ENCODE measurements at regions not wholly inside any gene's neighbourhood (a gene's known extent, or its start where the extent isn't known, plus 50 kb on each side); places are given as distances from the start of the nearest gene placed in this dataset.
"Not testable (repeated sequence)": the region's sequence is repeated elsewhere in the genome, so short reads cannot be mapped to it uniquely, and the experiment has no call there.

DNA sequence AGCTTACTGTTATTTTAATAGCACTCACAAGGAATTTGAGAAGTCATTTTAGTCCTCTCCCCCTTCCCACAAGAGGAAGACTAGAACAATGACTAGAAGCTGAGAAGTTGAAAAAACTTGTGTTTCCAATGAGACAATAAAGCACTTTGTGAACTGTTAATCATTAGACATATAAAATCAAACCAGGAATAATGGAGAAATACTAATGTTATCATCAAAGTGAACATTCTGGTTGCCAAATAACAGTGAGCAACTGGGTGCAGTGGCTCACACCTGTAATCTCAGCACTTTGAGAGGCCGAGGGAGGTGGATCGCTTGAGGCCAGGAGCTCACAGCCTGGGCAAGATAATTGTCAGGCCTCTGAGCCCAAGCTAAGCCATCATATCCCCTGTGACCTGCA, 54.0 kb upstream of the RASAL2 start:
- H3K27ac ChIP-seq = no peak overlapping the region

DNA sequence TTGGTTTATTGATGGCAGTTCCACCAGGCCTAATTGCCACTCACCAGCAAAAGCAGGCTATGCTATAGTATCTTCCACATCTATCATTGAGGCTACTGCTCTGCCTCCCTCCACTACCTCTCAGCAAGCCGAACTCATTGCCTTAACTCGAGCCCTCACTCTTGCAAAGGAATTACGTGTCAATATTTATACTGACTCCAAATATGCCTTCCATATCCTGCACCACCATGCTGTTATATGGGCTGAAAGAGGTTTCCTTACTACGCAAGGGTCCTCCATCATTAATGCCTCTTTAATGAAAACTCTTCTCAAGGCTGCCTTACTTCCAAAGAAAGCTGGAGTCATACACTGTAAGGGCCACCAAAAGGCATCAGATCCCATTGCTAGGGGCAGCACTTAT, 50.0 kb upstream of the RASAL2 start:
- not testable (repeated sequence) for H3K27ac ChIP-seq; DNase-seq (ENCODE audit: low spot score); H3K4me3 ChIP-seq

More for the DNA sequence above, 54.0 kb upstream of the RASAL2 start:
- TF ChIP-seq CTCF (IDR thresholded peaks at IDR 0.05) = no peak
- no peak overlapping the region for H3K4me3 ChIP-seq
- DNase-seq (ENCODE audit: low spot score) = no peak

All from coronary artery (tissue), 2 donors.